C4-2B (cell line): ENCODE measurements at regions not wholly inside any gene's neighbourhood (a gene's known extent, or its start where the extent isn't known, plus 50 kb on each side); places are given as distances from the start of the nearest gene placed in this dataset.
A peak's percentile ranks its signal among the peaks of the same experiment; 100 is the strongest.

ENCODE experiments used
- H3K27ac ChIP-seq: fragments of 450-650 bp; 2 replicates; pipeline ENCODE4 v1.5.1; 2017
- ZFX ChIP-seq: fragments of 450-650 bp; IDR thresholded peaks from 2 replicates; pipeline ENCODE4 v1.6.1; 2017
- TF ChIP-seq, protein P1 (sequence below): fragments of 450-650 bp; conservative IDR thresholded peaks from 2 replicates; pipeline ENCODE4 v1.5.1; 2017; ENCODE audit warnings: mild to moderate bottlenecking

DNA sequence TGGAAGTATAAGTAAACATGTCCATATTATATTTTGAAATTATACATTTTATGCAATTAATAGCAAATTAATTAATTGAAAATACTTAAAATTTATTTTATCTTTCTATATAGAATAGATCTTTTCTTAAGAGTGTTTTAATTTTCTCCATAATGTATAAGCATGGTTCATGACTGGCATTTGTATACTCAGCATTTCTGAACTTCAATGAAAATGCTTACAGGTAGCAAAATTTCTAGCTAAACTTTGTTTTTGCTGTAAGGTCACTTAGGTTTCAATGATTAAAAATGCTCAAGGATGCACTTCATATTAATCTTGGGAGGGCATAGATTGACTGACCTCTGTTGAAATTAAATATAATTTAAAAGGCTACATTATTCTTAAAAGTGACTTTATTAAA lies 1108.1 kb downstream of the BRINP3 start:
- TF ChIP-seq ZFX, result no peak
- TF ChIP-seq, protein P1, sequence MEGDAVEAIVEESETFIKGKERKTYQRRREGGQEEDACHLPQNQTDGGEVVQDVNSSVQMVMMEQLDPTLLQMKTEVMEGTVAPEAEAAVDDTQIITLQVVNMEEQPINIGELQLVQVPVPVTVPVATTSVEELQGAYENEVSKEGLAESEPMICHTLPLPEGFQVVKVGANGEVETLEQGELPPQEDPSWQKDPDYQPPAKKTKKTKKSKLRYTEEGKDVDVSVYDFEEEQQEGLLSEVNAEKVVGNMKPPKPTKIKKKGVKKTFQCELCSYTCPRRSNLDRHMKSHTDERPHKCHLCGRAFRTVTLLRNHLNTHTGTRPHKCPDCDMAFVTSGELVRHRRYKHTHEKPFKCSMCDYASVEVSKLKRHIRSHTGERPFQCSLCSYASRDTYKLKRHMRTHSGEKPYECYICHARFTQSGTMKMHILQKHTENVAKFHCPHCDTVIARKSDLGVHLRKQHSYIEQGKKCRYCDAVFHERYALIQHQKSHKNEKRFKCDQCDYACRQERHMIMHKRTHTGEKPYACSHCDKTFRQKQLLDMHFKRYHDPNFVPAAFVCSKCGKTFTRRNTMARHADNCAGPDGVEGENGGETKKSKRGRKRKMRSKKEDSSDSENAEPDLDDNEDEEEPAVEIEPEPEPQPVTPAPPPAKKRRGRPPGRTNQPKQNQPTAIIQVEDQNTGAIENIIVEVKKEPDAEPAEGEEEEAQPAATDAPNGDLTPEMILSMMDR, result no peak

DNA sequence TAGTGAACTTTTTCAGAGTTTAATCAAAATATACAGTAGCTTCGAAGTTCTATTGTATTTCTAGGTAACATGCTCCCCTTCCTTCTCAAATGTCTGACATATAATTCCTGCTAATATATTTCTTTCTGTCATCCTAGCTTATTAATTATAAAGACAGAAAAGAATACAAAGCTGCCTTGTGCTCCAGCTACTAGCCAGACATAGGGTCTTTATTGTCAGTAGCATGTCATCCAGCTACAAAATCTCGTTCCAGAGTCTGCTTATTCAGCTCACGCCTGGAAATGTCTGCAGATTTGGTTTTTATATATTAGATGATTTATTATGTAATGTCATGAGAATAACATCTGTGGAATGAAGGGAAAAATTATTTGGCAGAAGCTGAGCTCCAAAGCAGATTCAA lies 1102.8 kb downstream of the BRINP3 start:
- no peak overlapping the region for H3K27ac ChIP-seq
- TF ChIP-seq ZFX, result no peak
- TF ChIP-seq, protein P1, result no peak

More for the DNA sequence above, 1108.1 kb downstream of the BRINP3 start:
- no peak overlapping the region for H3K27ac ChIP-seq

DNA sequence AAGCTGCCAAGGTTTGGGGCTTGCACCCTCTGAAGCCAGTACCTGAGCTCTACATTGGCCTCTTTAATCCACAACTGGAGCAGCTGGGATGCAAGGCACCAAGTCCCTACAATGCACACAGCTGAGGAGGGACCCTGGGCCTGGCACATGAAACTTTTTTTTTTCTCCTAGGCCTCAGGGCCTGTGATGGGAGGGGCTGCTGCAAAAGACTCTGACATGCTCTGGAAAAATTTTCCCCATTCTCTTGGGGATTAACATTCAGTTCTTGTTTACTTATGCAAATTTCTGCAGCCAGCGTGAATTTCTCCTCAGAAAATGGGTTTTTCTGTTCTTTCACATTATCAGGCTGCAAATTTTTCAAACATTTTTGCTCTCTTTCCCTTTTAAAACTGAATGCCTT lies 1072.2 kb downstream of the BRINP3 start:
- TF ChIP-seq, protein P1, result no peak
- no peak for TF ChIP-seq ZFX
- H3K27ac ChIP-seq, result no peak overlapping the region

- no peak overlapping the region for H3K27ac ChIP-seq
- no peak for TF ChIP-seq ZFX
- TF ChIP-seq, protein P1, result no peak
Observed at GRCh38 chr1:189409774-189410173, 1067.9 kb downstream of the BRINP3 start.

GRCh38 chr1:189424746-189425331 lies 1052.8 kb downstream of the BRINP3 start:
- no peak overlapping the region for H3K27ac ChIP-seq
- TF ChIP-seq ZFX, result no peak
- TF ChIP-seq, protein P1, result no peak

GRCh38 chr1:189429610-189430009 lies 1048.1 kb downstream of the BRINP3 start:
- no peak for TF ChIP-seq ZFX
- TF ChIP-seq, protein P1, result peak; percentile 88
- H3K27ac ChIP-seq, result no peak overlapping the region

- TF ChIP-seq, protein P1, result no peak
- no peak for TF ChIP-seq ZFX
Observed at GRCh38 chr1:189431447-189431846, 1046.2 kb downstream of the BRINP3 start.

More at GRCh38 chr1:189431447-189431846, 1046.2 kb downstream of the BRINP3 start:
- H3K27ac ChIP-seq, result no peak overlapping the region
